ENCODE measurements at regions not wholly inside any gene's neighbourhood (a gene's known extent, or its start where the extent isn't known, plus 50 kb on each side); places are given as distances from the start of the nearest gene placed in this dataset.

DNA sequence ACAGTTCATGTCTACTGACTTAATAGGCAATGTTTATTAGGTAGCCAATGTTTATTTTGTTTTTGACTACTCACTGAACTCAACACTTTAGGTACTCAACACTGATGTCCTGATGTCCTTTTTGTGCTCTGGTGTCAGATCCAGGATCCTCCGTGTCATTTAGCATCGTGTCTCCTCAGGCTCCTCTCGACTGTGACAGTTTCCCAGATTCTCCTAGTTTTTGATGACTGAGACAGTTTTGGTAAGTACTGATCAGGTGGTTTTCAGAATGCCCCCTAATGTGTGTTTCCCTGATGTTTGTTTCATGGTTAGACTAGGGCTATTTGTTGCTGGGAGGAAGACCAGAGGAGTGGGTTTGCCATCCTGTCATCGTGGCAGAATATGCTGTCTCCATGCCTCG lies 719.7 kb upstream of the SOX11 start:
- FAIRE-seq, result no peak
- POLR2A ChIA-PET, result no interaction called here
- DNase-seq (ENCODE audit: low read depth in 1 of 2, low spot score in 1 of 2), result no peak
- 10% methylated on average over 5 of the region's 5 CpGs for whole genome bisulfite sequencing (ENCODE audit: missing lambda C conversion rate)
- Histone ChIP-seq H3K4me3 (no peak overlapping the region), H3K27ac (no peak overlapping the region), H3K9me3 (peaks cover 16% of the 10 kb centered on the region), H3K4me1 (no peaks in the 10 kb centered on the region), H3K4me2 (no peak overlapping the region)
- TF ChIP-seq ZC3H11A (IDR thresholded peaks at IDR 0.05), result no peak
- no peak for TF ChIP-seq RFX5 (IDR thresholded peaks at IDR 0.05)
- peak; percentile 63 for TF ChIP-seq MAFK (IDR thresholded peaks at IDR 0.05; ENCODE audit: partially characterized antibody)
- TF ChIP-seq CHD4 (IDR thresholded peaks at IDR 0.05; ENCODE audit: borderline replicate concordance), result no peak
- TF ChIP-seq NPAS2 (CRISPR knock-in tag; IDR thresholded peaks at IDR 0.05; ENCODE audit: borderline replicate concordance), result no peak
- no peak for TF ChIP-seq EP300 (IDR thresholded peaks at IDR 0.05)
- TF ChIP-seq GATA3 (IDR thresholded peaks at IDR 0.05; ENCODE audit: borderline replicate concordance), result no peak
- no peak for ATAC-seq
- CTCF ChIA-PET, result no interaction called here

DNA sequence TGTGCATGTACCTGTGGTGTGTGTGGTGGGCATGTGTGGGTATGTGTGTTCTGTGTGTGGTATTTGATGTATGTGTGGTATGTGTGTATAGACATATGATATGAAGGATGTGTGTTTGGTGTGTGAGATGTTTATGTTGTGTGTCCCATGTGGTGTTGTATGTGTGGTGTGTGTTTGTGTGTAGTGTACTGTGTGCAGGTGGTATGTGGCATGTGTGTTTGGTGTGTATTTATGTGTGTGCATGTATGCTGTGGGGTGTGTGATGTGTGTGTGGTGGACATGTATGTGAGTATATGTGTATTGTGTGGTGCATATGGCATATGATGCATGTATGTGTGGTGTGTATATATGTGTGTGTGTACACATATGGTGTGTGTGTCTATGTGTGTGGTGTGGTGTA lies 718.8 kb upstream of the SOX11 start:
- H3K27ac ChIP-seq, result no peak overlapping the region
- DNase-seq (ENCODE audit: low read depth in 1 of 2, low spot score in 1 of 2), result no peak
- FAIRE-seq, result no peak

DNA sequence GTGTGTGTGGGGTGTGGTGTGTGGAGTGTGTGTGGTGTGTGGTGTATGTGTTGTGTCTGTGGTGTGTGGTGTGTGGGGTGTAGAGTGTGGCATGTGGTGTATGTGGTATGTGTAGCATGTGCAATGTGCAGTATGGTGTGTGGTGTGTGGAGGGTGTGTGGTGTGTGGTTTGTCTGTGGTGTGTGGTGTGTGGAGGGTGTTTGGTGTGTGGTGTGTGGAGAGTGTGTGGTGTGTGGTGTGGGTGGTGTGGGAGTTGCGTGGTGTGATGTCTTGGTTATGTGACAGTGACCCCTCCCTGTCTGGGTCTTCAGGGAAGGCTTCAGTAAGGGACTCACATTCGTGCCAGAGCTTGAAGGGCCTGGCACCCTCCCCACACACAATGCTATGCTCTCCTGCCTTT lies 718.2 kb upstream of the SOX11 start:
- H3K9me3 ChIP-seq, result peaks cover 13% of the 10 kb centered on the region
- H3K4me3 ChIP-seq, result no peak overlapping the region
- no peak overlapping the region for H3K4me2 ChIP-seq
- FAIRE-seq (no peak), ATAC-seq (peak in 1 of 2 experiments; percentile 50; a peak in 1 of 6 replicates), DNase-seq (ENCODE audit: low read depth in 1 of 2, low spot score in 1 of 2) (no peak)
- no peak overlapping the region for H3K27ac ChIP-seq
- ChIA-PET POLR2A (no interaction called here), CTCF (no interaction called here)
- no peaks in the 10 kb centered on the region for H3K4me1 ChIP-seq
- WGBS (ENCODE audit: missing lambda C conversion rate), result 20% methylated on average over 2 of the region's 2 CpGs
- TF ChIP-seq RARB (CRISPR knock-in tag; IDR thresholded peaks at IDR 0.05) (no peak), ZNF302 (CRISPR knock-in tag; IDR thresholded peaks at IDR 0.05) (no peak), KDM5A (IDR thresholded peaks at IDR 0.05) (no peak), HEYL (CRISPR knock-in tag; IDR thresholded peaks at IDR 0.05) (no peak), CBX2 (IDR thresholded peaks at IDR 0.05; ENCODE audit: borderline replicate concordance, low read depth) (no peak), RNF2 (IDR thresholded peaks at IDR 0.05; ENCODE audit: borderline replicate concordance, low read depth) (no peak), POLR2A (IDR thresholded peaks at IDR 0.05; ENCODE audit: low read length) (no peak), GATA3 (IDR thresholded peaks at IDR 0.05; ENCODE audit: borderline replicate concordance) (no peak), EP300 (IDR thresholded peaks at IDR 0.05) (no peak), HOXB5 (CRISPR knock-in tag; IDR thresholded peaks at IDR 0.05) (no peak), FOSB (CRISPR knock-in tag; IDR thresholded peaks at IDR 0.05) (no peak), RCOR1 (IDR thresholded peaks at IDR 0.05; ENCODE audit: low read depth, low read length) (no peak), ESRRA (IDR thresholded peaks at IDR 0.05; ENCODE audit: borderline replicate concordance, low read length) (no peak), HOXB13 (CRISPR knock-in tag; IDR thresholded peaks at IDR 0.05; ENCODE audit: low read depth) (no peak)
- TF ChIP-seq, protein P1, sequence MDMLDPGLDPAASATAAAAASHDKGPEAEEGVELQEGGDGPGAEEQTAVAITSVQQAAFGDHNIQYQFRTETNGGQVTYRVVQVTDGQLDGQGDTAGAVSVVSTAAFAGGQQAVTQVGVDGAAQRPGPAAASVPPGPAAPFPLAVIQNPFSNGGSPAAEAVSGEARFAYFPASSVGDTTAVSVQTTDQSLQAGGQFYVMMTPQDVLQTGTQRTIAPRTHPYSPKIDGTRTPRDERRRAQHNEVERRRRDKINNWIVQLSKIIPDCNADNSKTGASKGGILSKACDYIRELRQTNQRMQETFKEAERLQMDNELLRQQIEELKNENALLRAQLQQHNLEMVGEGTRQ (IDR thresholded peaks at IDR 0.05), result no peak

More for the DNA sequence above, 718.8 kb upstream of the SOX11 start:
- Histone ChIP-seq H3K4me3 (no peak overlapping the region), H3K4me1 (no peaks in the 10 kb centered on the region), H3K4me2 (no peak overlapping the region), H3K9me3 (peaks cover 13% of the 10 kb centered on the region)
- TF ChIP-seq, protein P2, sequence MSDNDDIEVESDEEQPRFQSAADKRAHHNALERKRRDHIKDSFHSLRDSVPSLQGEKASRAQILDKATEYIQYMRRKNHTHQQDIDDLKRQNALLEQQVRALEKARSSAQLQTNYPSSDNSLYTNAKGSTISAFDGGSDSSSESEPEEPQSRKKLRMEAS (IDR thresholded peaks at IDR 0.05), result no peak
- TF ChIP-seq TP53 (CRISPR knock-in tag; IDR thresholded peaks at IDR 0.05), result no peak
- ATAC-seq, result no peak
- ChIA-PET POLR2A (no interaction called here), CTCF (no interaction called here)

DNA sequence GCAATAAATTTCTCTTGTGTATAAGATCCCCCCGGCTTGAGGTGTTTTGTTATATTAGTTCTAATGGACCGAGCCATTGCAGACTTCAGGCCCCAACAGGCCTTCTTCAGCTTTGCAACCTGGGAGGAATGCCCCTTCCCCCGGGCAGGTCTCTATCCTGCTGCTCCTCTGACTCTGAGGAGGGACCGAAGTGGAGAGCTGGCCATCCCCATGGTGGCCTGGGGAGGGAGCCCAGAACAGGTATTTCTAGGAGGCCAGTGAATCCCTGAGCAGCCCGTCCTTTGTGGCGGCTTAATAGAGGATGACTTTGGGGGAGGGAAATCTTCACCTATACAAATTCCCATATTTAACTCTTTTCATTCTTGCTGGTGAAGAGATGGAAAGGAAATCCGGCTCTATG lies 715.8 kb upstream of the SOX11 start:
- DNase-seq (ENCODE audit: low read depth in 1 of 2, low spot score in 1 of 2) (no peak), FAIRE-seq (no peak), ATAC-seq (no peak)
- POLR2A ChIA-PET, result no interaction called here
- CTCF ChIA-PET, result no interaction called here
- Histone ChIP-seq H3K4me3 (no peak overlapping the region), H3K9me3 (peaks cover 18% of the 10 kb centered on the region), H3K4me1 (no peaks in the 10 kb centered on the region), H3K27ac (no peak overlapping the region), H3K4me2 (no peak overlapping the region)
- TF ChIP-seq HEYL (CRISPR knock-in tag; IDR thresholded peaks at IDR 0.05) (no peak), GATA3 (IDR thresholded peaks at IDR 0.05; ENCODE audit: borderline replicate concordance) (no peak), NFE2L2 (conservative IDR thresholded peaks at IDR 0.05; ENCODE audit: low read length) (no peak), EP300 (IDR thresholded peaks at IDR 0.05) (no peak), KDM1A (IDR thresholded peaks at IDR 0.05; ENCODE audit: low read depth) (no peak), RCOR1 (IDR thresholded peaks at IDR 0.05; ENCODE audit: low read depth, low read length) (no peak), CEBPB (IDR thresholded peaks at IDR 0.05) (no peak), FOXS1 (CRISPR knock-in tag; IDR thresholded peaks at IDR 0.05) (no peak), MAFK (IDR thresholded peaks at IDR 0.05; ENCODE audit: partially characterized antibody) (no peak)
- TF ChIP-seq, protein P3, sequence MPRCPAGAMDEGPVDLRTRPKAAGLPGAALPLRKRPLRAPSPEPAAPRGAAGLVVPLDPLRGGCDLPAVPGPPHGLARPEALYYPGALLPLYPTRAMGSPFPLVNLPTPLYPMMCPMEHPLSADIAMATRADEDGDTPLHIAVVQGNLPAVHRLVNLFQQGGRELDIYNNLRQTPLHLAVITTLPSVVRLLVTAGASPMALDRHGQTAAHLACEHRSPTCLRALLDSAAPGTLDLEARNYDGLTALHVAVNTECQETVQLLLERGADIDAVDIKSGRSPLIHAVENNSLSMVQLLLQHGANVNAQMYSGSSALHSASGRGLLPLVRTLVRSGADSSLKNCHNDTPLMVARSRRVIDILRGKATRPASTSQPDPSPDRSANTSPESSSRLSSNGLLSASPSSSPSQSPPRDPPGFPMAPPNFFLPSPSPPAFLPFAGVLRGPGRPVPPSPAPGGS (IDR thresholded peaks at IDR 0.05), result no peak
- 16% methylated on average over 7 of the region's 7 CpGs for WGBS (ENCODE audit: missing lambda C conversion rate)
